ENCODE measurements at regions not wholly inside any gene's neighbourhood (a gene's known extent, or its start where the extent isn't known, plus 50 kb on each side); places are given as distances from the start of the nearest gene placed in this dataset.
"Not testable (repeated sequence)": the region's sequence is repeated elsewhere in the genome, so short reads cannot be mapped to it uniquely, and the experiment has no call there.

GRCh38 chr18:71443706-71444480 lies 1100.2 kb downstream of the CBLN2 start:
- DNase-seq, result no peak

- DNase-seq, result no peak
Observed at GRCh38 chr18:71442731-71443141, 1101.4 kb downstream of the CBLN2 start.

- DNase-seq, result no peak
Observed at GRCh38 chr18:71441156-71441555, 1103.0 kb downstream of the CBLN2 start.

GRCh38 chr18:71437511-71437910 lies 1106.6 kb downstream of the CBLN2 start:
- no peak for DNase-seq

- DNase-seq, result no peak
Observed at GRCh38 chr18:71433373-71433772, 1110.8 kb downstream of the CBLN2 start.

- no peak for DNase-seq
Observed at GRCh38 chr18:71431689-71432088, 1112.5 kb downstream of the CBLN2 start.

GRCh38 chr18:71431171-71431570 lies 1113.0 kb downstream of the CBLN2 start:
- DNase-seq, result no peak

GRCh38 chr18:71426441-71426840 lies 1117.7 kb downstream of the CBLN2 start:
- no peak for DNase-seq

- DNase-seq, result no peak
Observed at GRCh38 chr18:71405169-71405809, 1116.4 kb downstream of the SOCS6 start.

- DNase-seq, result no peak
Observed at GRCh38 chr18:71403501-71403900, 1114.7 kb downstream of the SOCS6 start.

- no peak for DNase-seq
Observed at GRCh38 chr18:71398531-71398930, 1109.7 kb downstream of the SOCS6 start.

- no peak for DNase-seq
Observed at GRCh38 chr18:71388148-71388547, 1099.3 kb downstream of the SOCS6 start.

GRCh38 chr18:71374294-71375000 lies 1085.6 kb downstream of the SOCS6 start:
- no peak for DNase-seq

- DNase-seq, result no peak
Observed at GRCh38 chr18:71371951-71372605, 1083.2 kb downstream of the SOCS6 start.

- no peak for DNase-seq
Observed at GRCh38 chr18:71370671-71371445, 1082.0 kb downstream of the SOCS6 start.

GRCh38 chr18:71370095-71370494 lies 1081.2 kb downstream of the SOCS6 start:
- DNase-seq, result no peak

GRCh38 chr18:71362140-71362539 lies 1073.3 kb downstream of the SOCS6 start:
- no peak for DNase-seq

GRCh38 chr18:71355599-71355998 lies 1066.8 kb downstream of the SOCS6 start:
- DNase-seq, result not testable (repeated sequence)

- DNase-seq, result no peak
Observed at GRCh38 chr18:71352618-71353017, 1063.8 kb downstream of the SOCS6 start.

- DNase-seq, result no peak
Observed at GRCh38 chr18:71336576-71337210, 1047.8 kb downstream of the SOCS6 start.

GRCh38 chr18:71329563-71329962 lies 1040.7 kb downstream of the SOCS6 start:
- DNase-seq, result no peak

- DNase-seq, result no peak
Observed at GRCh38 chr18:71329114-71329513, 1040.3 kb downstream of the SOCS6 start.

Data from suppressor macrophage treated with lipopolysaccharide for 4 hours (primary cell).